WERI-Rb-1 (cell line): ENCODE measurements at regions not wholly inside any gene's neighbourhood (a gene's known extent, or its start where the extent isn't known, plus 50 kb on each side); places are given as distances from the start of the nearest gene placed in this dataset.

Source experiments
- DNase-seq: peaks from one replicate; pipeline ENCODE4 v3.0.0-alpha.2; 2020
- H3K27ac ChIP-seq: fragments of 250-450 bp; sonication (Bioruptor Pico); 2 replicates; pipeline ENCODE4 v1.5.1; 2020; ENCODE audit warnings: mild to moderate bottlenecking, moderate library complexity
- H3K27me3 ChIP-seq: fragments of 250-450 bp; sonication (Bioruptor Pico); 2 replicates; pipeline ENCODE4 v1.5.1; 2021; ENCODE audit warnings: mild to moderate bottlenecking, low read depth, moderate library complexity; ENCODE audit not compliant: insufficient read depth, severe bottlenecking
- H3K36me3 ChIP-seq: fragments of 250-450 bp; sonication (Bioruptor Pico); 2 replicates; pipeline ENCODE4 v1.5.1; 2020; ENCODE audit warnings: mild to moderate bottlenecking, moderate library complexity
- H3K4me3 ChIP-seq: 2 replicates; pipeline ENCODE4 v1.5.1; 2011; ENCODE audit warnings: low read depth, mild to moderate bottlenecking, control low read depth, low read length
- H3K9me3 ChIP-seq: fragments of 250-450 bp; sonication (Bioruptor Pico); 2 replicates; pipeline ENCODE4 v1.5.1; 2021; ENCODE audit warnings: mild to moderate bottlenecking, moderate library complexity; ENCODE audit not compliant: severe bottlenecking
- TF ChIP-seq, protein P1 (sequence below): IDR thresholded peaks from 2 replicates; pipeline ENCODE4 v1.5.1; 2011; ENCODE audit warnings: low read depth, mild to moderate bottlenecking, control low read depth, inconsistent platforms, low read length

DNA sequence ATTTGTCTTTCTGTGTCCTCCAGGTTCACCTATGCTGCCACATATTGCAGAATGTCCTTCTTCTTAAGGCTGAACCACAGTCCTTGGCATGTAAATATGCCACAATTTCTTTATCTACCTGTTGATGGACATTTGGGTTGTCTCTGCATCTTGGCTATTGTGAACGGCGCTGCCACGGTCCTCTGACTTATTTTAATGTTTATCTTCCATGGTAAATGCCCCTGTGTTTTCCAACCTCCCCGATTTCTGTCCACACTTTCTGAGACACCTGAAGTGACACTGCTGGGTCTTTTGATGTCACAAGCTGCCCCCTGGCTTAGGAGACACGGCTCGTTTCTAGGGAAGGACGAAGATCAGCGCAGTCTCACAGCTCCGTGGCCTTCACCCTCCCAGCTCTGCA, 128.3 kb upstream of the PDE10A start:
- H3K27me3 ChIP-seq, result peaks cover 91% of the 10 kb centered on the region
- no peak overlapping the region for H3K4me3 ChIP-seq
- TF ChIP-seq, protein P1, sequence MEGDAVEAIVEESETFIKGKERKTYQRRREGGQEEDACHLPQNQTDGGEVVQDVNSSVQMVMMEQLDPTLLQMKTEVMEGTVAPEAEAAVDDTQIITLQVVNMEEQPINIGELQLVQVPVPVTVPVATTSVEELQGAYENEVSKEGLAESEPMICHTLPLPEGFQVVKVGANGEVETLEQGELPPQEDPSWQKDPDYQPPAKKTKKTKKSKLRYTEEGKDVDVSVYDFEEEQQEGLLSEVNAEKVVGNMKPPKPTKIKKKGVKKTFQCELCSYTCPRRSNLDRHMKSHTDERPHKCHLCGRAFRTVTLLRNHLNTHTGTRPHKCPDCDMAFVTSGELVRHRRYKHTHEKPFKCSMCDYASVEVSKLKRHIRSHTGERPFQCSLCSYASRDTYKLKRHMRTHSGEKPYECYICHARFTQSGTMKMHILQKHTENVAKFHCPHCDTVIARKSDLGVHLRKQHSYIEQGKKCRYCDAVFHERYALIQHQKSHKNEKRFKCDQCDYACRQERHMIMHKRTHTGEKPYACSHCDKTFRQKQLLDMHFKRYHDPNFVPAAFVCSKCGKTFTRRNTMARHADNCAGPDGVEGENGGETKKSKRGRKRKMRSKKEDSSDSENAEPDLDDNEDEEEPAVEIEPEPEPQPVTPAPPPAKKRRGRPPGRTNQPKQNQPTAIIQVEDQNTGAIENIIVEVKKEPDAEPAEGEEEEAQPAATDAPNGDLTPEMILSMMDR, result no peak
- DNase-seq, result no peak
- peaks cover 2% of the 10 kb centered on the region for H3K9me3 ChIP-seq
- H3K27ac ChIP-seq, result no peak overlapping the region
- H3K36me3 ChIP-seq, result no peaks in the 10 kb centered on the region

DNA sequence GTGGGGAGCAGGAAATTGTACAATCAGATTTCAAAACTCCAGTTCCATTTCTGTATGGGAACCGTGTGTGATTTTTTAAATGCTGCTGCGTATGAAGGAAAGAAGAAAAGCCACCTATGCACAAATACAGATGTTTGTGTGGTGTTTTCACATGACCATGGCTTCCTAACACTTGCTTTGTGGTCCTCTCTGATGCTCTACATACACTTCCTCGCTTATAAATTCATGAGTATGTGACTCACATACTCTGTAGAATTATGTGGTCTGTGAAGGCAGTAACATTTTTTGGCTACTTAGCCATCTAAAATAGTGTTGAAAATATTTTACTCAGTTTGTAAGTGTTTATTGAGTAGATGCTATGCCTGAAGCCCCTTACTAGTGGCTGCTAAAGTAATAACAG, 119.8 kb upstream of the PDE10A start:
- H3K4me3 ChIP-seq, result no peak overlapping the region
- DNase-seq, result no peak
- TF ChIP-seq, protein P1, result no peak
- H3K27ac ChIP-seq, result no peak overlapping the region
- H3K36me3 ChIP-seq, result no peaks in the 10 kb centered on the region
- H3K27me3 ChIP-seq, result peaks cover 82% of the 10 kb centered on the region
- H3K9me3 ChIP-seq, result no peaks in the 10 kb centered on the region

DNA sequence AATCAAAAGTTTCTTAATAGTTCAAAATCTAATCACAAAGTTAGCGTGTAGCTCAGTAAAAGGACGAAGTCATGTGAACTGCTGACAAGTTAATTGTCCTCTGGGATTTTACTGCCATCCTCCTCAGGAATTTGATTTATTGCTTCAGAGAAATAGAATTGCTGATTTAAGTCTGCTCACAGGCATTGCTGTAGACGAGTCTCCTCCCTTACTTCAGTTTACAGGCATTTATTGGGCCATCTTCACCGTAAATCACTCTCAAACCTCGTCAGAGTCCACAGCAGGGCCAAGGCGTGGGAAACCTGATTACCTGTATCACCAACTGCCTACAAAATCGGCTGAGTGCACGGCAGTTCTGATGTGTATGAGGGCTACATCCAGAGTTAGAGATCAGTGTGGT, 119.1 kb upstream of the PDE10A start:
- TF ChIP-seq, protein P1, result no peak
- Histone ChIP-seq H3K36me3 (no peaks in the 10 kb centered on the region), H3K9me3 (no peaks in the 10 kb centered on the region), H3K27me3 (peaks cover 82% of the 10 kb centered on the region), H3K4me3 (no peak overlapping the region), H3K27ac (no peak overlapping the region)
- no peak for DNase-seq

DNA sequence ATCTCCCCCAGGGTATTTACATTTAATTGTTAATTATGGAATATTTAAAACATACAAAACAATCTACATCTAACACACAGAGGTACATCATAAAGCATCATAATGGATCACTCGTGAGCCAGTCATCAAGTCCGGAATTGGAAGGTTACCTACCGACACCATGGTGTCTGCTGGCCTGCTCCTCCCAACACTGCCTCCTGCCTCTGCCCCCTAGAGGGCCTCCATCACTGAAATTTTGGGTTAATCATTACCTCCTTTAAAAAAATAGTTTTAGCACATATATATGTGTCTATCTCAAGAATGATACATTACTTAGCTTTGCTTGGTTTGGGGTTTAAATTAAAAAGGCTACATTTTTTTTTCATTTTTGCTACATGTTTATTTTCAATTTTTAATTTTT, 114.6 kb upstream of the PDE10A start:
- TF ChIP-seq, protein P1, result no peak
- H3K36me3 ChIP-seq, result no peaks in the 10 kb centered on the region
- DNase-seq, result no peak

DNA sequence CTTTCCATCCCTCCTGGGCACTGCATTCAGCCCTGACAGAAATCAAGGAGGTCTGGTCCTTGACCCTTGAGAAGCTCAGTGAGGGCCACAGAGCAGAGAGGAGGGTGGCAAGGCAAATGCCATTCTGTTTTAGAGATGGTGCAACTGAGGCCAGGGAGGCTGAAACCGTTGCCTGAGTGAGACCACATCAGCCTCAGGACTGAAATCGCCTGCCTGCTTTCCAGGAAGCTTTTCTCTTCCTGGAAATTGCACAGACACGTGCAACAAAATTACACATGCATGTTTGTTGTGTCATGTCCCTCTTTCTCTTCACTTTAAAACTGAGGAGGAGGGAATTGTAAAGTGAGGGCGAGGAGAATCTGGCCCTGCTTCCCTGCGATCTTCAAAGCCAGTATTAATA, 113.7 kb upstream of the PDE10A start:
- Histone ChIP-seq H3K36me3 (no peaks in the 10 kb centered on the region), H3K27me3 (peaks cover 78% of the 10 kb centered on the region), H3K9me3 (no peaks in the 10 kb centered on the region), H3K4me3 (no peak overlapping the region), H3K27ac (no peak overlapping the region)
- DNase-seq, result no peak
- TF ChIP-seq, protein P1, result no peak

More for the DNA sequence above, 114.6 kb upstream of the PDE10A start:
- Histone ChIP-seq H3K9me3 (no peaks in the 10 kb centered on the region), H3K4me3 (no peak overlapping the region), H3K27ac (no peak overlapping the region), H3K27me3 (peaks cover 76% of the 10 kb centered on the region)

DNA sequence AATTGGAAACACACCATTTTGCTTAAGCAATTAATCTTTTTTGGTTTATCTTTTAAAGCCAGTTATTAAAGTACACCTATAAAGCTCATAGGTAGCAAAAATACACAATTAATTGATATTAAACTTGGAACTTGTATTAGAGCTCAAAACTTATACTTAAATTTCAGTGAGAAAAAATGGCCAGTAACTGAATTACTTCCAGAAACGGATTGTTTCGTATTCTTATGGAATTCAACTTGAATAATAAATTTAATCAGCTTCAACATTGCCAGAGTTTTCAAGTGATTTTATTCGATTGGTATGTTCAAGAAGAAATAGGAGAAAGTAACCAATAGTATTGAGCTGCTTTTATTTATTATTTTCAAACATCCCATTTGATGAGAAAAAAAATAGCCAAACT, 112.7 kb upstream of the PDE10A start:
- Histone ChIP-seq H3K36me3 (no peaks in the 10 kb centered on the region), H3K27me3 (peaks cover 83% of the 10 kb centered on the region), H3K4me3 (no peak overlapping the region), H3K27ac (no peak overlapping the region), H3K9me3 (no peaks in the 10 kb centered on the region)
- no peak for DNase-seq
- TF ChIP-seq, protein P1, result no peak
